Stimulated activated CD4-positive, alpha-beta T cell treated with anti-CD3 and anti-CD28 coated beads, Interleukin-2, amount 100 ng/mL, for 24 hours (primary cell): ENCODE measurements at regions not wholly inside any gene's neighbourhood (a gene's known extent, or its start where the extent isn't known, plus 50 kb on each side); places are given as distances from the start of the nearest gene placed in this dataset.

Source experiments
- DNase-seq, 2 donors: peaks; one replicate each; pipeline ENCODE4 v3.0.0-alpha.2; 2020

DNA sequence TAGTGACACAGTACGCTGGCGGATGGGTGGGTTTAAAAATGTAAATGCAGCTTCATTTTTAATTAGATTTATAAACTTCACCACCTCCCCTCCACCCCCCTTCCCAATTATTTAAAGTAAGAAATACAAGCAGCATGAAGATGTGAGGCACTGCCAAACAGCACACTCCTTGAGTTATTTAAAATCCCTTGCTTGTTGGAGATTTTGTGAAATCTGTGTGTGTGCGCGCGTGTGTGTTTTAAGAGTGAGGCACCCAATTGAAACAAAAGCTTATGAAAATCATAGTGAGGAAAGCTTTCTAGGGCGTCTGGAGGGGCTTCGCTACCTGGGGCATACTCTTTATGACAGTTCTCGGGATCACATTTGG lies 219.6 kb upstream of the IRX3 start:
- DNase-seq: no peak

DNA sequence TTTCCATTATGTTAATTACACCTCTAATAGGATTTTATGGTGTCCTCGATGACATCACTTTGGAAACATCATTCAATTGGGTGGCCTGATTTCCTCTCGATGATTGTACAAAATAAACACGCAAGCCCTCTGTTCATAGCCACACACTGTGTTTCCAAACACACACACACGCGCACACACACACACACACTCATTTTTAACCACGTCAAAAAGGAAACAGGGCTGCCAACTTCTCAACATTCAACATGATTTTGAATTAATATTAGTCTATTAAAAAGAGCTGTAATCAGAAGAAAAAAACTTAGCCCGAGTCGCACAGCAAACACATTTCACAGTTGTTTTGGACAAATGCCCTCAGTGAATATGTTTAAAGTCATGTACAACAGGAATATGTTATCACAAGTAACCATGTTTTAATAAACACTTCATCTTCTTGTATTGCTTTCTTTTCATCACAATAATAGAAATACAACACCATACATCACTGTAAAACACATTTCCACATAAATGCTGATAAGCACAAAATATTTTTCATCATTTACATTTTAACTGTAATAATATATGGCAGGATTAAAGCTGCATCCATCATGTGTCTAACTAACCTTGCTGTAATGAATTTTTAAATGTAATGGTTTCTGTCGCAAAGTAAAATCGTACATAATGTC lies 219.1 kb upstream of the IRX3 start:
- DNase-seq: no peak

DNA sequence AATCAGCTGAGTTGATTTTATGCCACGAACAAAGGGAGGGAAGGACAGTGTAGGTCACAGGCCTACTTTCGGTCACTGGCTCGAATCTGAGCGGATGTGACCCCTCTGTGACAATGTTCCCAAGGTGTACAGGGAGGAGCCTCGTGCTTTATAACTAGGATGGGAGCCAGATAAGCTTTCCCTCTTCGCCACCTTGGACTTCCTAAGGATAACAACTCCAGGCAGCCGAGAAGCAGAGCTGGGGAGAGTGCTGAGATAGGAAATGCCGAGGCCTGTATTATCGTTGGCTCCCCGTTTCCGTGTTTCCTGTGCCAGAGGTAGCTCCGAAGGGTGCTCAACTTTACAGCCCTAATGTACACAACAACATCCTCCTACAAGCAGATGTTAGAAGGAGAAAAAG lies 217.8 kb upstream of the IRX3 start:
- no peak for DNase-seq

DNA sequence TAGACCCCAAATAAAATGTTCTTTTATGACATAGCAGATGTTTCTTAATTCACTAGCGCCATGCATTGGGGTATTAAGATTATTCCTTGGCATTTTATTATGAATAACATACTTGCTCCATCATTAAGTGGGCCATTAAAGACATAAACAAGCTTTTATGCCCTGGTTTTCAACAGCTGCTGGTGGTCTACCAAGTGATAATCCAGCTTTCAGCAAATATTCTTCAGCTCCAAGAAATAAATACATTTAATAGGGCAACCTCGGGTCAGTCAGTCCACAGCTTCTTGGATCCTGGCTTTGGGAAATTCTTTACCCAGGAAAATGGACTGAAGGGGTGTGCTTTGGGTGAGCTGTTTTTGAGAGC lies 217.3 kb upstream of the IRX3 start:
- DNase-seq: no peak

DNA sequence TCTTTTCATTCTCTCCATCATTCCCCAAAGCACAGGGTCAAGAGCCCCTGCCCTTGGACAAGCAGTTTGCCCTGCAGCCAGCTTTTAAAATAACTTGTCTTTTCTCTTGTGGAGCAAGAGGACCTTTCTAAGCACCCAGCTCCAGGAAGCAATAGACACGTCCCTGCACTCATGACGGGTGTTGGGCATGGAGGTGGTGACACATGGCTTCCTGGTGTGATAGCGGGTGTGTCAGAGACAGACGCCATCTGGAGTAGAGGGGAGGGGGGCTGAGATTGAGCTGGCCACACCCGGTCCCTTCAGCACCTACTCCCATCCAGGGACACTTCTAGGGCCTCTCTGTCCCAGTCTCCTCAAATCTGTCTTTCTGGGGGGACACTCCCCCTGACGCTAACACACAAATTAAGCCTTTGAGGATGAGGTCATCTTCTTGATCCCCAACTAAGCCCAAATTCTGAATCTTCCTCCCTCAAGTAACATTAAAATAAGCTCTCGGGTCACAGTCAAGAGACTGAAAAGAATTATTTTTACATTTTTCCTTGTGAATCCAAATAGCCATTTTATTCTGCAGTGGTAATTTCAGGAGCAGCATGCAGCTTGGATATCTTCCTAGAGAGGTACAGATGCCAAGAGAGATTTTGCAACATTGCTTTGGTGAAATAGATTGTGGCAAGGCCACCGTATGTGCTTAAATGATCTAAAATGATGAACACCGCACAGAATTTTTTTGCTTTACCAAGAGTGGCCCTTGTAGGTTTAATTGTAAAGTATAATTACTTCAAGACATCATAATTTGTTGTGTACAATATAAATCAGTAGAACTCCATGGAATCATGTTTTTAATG lies 216.6 kb upstream of the IRX3 start:
- no peak for DNase-seq

DNA sequence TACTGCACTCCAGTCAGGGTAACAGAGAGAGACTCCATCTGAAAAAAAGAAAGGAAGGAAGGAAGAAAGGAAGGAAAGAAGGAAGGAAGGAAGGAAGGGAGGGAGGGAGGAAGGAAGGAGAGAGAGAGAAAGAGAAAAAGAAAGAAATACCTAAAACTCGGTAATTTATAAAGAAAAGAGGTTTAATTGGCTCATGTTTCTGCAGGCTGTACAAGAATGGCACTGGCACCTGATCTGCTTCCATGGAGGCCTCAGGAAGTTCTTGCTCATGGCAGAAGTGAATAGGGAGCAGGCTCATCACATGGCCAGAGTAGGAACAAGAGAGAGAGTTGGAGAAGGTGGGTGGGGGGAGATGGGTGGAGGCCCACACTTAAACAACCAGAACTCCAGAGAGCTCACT lies 215.2 kb upstream of the IRX3 start:
- no peak for DNase-seq

DNA sequence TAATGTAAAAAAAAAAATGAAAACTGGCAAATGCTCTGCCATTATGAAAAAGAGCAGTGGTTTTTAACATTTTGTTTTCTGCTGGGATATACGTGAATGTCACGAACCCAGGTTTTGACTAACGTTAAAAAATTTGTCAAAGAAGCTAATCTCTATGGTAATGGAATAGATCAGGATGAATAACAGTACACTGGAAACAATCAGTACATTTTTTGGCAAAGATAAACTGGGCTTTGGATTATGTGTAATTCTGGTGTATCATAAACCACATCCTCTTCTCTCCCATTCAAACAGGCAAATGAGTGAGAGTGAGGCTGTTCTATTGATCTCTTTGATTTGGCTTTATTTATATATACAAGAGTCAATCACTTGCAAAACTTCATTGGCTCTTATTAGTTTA lies 207.0 kb upstream of the IRX3 start:
- no peak for DNase-seq

DNA sequence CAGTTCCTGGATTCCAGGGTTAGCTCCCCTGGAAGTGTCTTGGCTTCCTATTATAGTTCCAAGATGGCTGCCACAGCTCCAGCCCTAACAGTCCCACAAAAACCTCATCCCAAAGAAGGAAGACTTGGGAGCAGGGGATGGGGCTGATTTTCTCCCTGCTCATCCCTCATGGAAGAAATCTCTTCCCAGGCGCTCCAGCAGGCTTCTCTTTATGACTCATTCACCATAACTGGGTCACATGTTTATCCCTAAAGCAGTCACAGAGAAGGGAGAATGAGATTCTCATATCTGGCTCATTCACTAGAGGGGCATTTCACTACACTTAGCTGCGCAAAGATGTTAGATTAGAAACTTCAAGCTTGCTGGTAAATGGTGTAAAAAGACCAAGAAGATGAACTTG lies 206.5 kb upstream of the IRX3 start:
- DNase-seq: no peak

DNA sequence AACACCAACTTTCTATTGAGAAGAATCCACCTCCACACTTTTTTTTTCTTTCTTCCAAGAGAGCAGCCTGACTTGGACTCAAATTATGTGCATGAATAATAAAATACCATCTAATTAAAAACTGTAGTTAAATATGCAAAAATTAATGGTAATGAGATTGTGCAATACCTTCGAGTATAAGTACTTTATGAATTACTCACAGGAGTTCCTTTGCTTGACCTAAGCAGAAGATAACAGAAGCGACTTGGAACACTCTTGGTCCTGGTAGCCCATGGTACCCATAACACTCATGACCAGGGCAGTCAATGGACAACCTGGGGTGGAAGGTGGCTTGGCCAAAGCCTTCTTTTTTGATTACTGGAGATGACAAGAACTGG lies 203.5 kb upstream of the IRX3 start:
- DNase-seq: no peak

DNA sequence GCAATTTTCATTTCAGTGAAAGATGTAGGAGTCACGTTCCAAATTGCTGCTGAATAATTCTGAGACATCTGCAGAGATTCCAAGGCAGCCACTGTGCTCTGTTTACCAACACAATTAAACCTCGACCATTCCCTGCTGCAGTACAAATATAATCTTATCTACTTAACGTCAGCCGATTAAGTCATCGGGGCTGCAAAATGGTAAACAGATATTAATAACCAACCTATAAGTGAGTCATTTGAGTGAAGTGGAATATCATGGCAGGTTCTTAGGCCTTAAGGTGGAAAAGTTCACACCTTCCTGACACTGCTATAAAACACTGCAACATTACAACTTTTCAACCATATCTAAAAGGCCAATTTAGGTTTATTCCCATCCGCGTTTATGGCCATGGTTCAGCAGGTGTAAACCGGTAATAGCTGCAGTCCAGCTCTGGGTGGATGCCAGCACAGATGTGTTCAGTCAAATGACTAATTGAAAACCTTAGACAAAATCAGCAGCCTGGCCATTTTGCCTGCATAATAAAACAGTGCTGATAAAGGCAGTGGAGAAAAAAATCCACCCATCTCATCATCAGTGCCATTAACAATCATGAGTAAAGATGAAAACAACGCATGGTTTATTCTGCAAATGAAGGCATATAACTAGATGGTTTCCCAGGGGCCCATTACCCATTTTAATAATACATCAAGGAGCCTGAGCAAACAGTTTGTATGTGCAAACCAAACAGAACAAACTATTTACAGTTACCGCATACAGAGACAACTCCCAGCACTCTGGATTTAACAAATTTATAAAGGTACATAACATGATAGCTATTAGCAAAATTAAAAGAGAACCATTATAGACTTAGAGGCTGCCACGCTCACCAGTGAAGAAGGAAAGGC lies 202.9 kb upstream of the IRX3 start:
- DNase-seq: no peak

DNA sequence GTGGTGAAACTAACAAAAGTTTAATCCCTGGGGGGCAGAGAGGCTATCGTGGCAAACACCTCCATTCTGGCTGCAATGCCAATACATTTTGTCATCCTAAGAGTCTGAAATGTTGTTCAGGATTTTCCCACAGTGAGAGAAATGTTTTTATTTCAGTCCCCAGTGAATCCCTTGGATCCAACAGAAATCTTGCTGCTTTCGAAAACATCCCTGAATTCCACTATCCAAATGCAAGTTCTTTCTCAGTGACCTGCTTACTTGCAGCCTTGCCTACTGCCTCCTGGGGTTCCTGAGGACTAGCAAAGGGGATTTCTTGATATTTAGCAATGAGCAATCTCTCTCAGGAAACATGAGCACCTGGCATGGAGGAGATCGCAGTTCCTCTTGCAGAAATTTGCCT lies 202.1 kb upstream of the IRX3 start:
- DNase-seq: no peak

DNA sequence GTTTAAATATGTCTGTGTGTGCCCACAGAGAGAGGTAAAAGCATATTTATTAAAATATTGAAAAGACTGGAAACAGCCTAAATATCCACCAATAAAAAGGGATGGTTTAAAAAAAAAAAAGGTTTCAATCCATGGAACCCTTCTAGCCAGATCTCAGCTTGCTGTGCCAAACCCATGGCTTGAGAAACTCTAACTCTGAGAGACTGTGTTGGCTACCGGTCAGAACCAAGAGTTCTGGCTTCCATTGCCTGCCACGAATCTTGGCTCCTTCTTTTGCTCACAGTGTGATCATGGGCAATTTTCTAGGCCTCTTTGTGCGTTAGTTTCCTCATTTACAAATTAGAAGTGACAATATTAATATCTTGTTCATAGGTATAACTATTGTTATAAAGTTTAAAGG lies 201.3 kb upstream of the IRX3 start:
- DNase-seq: no peak

DNA sequence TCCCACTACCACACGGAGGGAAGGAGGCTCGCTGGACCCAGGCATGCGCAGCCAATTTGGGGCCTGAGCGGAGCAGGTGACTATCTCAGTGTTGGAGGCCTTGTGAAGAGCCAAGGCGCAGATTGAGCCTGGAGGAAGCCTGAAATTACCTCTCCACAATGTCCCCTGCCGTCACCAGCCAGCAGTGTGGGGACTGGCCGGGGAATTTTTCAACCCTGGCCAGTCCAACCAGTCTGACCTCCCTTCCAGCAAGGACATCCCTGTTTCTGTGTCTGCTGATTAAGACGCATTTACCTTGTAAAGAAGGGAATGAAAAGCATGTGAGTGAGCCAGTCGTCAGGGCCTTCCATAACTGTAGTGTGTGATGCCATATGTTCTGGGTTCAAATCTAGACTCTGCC lies 198.1 kb upstream of the IRX3 start:
- no peak for DNase-seq

DNA sequence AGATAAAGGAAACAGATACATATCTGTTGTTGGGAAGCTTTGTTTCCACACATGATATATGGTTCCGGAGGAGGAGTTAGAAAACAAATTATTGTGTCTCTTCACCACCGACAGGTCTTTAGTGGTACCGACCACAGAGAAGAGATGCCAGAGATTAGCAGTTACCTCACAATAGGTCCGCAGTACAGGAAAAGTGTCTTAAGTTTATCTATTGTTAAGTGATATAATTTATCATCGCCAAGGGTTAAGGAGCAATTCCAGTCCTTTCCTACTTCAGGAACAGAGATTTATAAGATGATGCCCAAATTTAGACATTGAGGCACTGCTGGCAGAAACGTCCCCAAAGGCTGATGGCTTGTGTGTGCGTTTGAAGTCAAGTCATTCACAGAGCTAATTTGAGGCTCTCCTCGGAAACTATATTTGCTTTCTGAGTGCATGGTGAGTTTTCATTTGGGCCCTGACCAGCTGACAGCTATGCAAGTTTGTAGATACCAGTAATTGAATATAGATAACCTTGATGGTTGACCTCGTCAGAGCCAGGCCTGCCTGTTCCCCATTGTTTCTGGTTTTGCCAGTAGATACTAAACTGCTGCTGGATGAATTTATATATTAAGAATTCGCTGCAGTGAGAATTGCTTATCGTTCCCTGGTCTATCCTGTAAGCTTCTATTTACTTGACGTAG lies 196.4 kb upstream of the IRX3 start:
- DNase-seq: no peak

DNA sequence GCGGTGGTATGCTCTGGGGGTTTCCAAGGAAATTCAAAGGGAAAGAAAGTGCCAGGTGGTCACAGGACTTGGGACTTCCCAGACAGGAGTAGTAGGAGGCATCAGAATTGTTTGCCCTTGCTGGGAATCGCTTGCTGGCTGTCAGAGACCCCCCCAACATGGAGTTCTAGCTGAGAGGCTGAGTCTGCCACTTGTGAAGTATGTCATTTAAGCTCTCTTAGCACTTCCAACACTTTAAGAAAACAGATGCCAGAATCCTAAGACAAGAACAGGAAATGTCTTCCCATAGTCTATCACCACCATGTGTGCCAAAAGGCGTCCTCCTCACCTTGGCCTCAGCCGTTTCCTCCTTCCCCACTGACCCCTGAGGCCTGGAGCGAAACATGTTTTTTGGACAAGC lies 193.8 kb upstream of the IRX3 start:
- DNase-seq: no peak

DNA sequence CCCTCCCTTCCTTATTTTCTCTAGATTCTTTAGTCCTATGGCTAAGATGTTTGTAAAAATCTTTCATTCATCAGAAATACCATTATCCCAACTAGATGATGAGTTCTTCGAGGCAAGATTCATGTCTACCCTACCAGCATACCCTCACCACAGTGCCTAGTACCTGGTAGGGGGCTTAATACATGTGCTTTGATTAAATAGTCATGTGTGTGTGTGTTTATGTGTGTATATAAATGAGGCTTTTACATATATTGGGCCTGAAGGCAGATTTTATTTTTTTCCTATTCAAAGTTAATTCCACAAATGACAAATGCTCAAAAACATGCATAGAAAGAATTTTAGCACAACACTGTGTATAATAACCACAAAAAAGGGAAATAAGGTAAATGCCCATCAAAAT lies 193.0 kb upstream of the IRX3 start:
- no peak for DNase-seq

DNA sequence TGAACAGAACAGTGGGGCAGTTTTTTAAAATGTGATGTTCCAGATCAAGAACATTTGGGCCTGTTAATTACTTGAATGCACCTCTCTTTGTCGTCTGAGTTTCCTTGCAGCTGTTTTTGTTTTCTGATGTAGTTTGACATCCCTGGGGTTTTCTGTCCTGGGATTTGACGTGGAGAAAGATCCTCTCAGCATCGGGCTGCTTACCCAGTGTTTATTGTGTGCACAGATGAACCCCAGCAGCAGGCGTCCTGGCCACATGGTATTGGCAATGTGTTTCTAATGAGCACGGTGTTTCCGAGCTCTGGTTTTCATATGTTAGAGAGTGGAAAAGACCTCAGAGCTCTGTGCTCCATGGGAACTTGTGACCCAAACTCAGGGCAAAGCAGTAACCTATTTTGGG lies 191.1 kb upstream of the IRX3 start:
- DNase-seq: no peak

DNA sequence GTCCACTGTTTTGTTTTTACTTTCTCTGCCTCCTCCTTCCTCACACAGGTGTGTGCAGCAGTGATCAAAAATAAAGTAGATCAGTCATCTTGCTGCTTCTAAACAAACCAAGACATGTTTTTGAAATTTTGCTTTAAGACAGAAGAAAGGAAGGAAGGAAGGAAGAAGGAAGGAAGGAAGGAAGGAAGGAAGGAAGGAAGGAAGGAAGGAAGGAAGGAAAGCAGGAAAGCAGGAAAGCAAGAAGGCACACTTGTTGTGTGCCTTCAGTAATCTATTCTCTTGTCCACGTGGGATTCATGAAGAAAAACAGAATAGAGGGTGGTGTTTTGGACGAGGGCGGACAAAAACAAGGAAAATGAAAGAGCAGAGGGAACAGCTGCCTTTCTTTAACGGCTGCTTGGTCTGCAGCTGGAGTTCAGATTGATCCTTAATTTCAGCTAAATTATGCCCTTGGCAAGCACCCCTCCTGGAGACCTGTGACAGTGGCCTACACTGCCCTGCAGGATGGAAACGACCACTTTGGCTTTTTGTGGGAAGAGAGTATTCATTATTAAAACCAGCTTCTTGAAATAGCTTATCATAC lies 188.5 kb upstream of the IRX3 start:
- no peak for DNase-seq

DNA sequence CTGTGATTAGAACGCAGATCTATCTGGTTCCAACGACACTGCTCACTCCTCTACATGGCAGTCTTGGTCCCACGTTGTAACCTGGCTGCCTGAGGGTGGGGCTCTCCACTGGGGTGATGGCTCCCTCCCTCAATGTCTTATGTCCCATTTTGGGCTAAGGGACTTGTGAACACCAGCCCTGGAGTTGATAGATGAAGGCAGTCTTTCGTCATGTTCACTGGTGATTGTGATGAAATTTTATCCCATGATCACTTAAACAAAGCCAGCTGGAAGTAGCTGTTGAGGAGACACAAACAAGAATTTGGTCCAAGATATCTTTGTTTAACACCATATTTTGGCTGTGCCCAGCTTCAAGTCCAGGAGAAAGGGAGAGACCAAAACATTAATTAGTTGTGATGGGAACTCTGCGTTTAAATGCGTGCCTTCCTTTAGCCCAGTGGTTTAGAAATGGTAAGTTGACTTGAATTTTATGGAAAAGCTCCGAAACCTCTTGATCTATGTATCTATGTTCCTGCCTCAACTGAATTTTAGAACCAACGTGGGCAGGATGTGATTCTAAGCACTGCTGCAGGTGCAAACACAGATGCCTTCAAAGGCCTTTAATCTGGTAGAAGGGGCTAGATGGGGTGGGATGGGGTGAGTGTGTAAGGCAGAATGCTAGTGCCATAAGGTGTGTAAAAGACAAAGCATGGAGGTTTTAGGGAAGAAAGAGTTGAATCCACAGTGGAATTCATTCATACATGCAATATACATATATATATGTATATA lies 186.8 kb upstream of the IRX3 start:
- no peak for DNase-seq

DNA sequence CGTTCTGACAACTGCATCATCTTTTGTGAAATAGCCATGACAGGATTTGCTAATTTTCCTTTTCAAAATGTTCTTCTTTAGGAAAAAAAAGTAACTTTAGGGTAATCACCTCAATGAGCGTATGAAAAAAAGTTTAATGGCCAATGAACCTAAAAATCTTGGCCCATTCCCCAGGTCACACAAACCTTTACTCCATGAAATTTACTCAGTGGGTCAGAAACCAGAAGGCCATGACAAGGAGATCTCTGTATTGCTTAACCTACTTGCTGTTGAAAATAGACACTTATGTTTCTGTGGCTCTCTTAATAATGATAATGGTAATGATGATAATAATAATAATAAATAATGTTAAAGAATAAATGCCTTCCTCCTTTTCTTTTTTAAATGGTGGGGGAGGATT lies 180.8 kb upstream of the IRX3 start:
- no peak for DNase-seq

DNA sequence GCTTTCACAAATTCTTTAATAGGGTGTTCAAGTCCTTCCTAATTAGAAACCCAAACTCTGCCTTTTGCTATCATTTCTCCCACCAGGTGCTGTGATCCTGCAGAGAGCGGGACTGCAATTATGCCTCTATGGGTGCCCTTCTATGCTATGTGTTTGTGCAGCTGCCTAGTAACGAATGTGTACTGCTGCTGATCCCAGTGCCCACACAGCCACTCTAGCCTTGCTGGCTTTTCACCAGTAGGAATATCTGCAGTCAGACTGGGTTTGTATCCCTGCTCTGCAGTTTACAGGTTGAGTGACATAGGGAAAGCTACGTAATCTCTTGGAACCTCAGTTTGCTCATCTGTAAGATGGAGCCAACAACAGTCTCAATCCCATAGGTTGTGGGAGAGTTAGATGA lies 179.6 kb upstream of the IRX3 start:
- DNase-seq: no peak

DNA sequence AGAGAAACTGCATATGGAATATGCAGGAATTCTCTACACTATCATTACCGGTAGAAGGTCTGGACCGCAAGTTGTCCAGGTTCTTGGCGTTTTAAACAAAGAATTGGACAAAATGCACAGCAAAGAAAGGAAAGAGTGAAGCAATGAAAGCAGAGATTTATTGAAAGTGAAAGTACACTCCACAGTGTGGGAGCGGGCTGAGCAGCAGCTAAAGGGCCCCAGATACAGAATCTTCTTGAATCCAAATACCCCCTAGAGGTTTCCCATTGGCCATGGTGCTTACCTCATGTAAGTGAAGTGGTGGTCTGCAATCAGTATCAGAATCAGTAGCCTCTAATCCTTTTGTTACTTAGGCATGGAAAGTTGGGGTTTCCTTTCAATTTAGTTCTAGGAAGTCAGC lies 178.5 kb upstream of the IRX3 start:
- no peak for DNase-seq
